NCI-H146 treated with DMSO at 0.1 percent for 48 hours (cell line): ENCODE measurements at regions not wholly inside any gene's neighbourhood (a gene's known extent, or its start where the extent isn't known, plus 50 kb on each side); places are given as distances from the start of the nearest gene placed in this dataset.

ENCODE experiments used
- DNase-seq: peaks from one replicate; lab custom pipeline; 2025; ENCODE audit not compliant: unreplicated experiment; lab: John Stamatoyannopoulos, UW

DNA sequence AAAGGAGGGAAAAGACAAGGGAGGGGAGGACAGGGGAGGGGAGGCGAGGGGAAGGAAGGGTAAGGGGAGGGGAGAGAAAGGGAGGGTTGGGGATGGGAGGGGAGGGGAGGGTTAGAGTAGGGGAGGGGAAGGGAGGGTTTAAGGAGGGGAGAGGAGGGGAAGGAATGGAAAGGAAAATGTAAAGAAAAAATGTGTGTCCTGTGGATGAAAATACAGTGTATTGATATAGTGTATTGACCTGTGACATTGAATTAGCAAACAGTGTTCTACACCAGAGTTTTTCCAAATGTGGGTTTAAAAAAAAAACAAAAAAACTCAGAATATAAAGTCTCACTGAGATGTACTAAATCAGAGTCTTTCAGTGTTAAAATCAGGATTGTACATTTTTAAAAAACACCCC is 1279.8 kb upstream of the ADGRL2 start:
- DNase-seq = no peak

DNA sequence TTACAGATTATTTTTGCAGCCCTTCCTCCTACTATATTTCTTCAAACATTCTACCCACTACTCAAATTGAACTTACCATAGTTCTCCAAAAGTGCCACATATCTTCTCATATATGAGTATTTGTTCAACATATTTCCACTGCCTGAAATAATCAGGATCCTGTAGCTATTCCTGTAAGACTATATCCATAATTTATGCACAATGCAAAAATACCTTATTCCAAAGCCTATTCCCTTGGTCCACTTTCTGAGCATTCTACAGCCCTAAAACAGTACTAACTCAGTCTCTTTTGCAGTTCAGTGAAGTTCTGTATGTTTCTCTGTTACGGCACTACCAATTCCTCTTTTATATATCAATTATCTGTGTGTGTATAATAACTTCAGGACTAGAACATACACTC is 1283.7 kb upstream of the ADGRL2 start:
- no peak for DNase-seq

DNA sequence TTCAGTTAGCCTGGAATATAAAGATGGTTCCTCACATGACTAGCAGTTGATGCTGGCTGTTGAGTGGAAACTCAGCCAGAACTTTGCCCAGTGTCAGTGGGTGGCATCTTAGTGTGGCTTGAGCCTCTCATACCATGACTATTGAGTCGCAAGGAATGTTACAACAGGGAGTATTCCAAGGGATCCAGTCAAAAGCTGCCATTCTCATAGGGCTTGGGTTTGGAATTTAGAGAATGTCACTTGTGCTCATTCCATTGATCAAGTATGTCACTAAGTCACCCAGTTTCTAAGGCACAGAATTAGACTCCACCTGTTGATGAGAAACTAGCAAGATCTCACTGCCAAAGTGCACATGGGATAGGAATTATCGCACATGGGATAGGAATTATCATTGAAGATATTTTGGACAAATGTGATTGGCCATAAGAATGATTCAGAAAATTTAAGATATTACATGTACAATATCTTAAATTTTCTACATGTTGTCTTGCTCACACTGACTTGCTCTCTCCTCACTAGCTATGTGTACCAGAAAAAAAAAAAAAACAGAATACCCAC is 1290.7 kb upstream of the ADGRL2 start:
- no peak for DNase-seq

DNA sequence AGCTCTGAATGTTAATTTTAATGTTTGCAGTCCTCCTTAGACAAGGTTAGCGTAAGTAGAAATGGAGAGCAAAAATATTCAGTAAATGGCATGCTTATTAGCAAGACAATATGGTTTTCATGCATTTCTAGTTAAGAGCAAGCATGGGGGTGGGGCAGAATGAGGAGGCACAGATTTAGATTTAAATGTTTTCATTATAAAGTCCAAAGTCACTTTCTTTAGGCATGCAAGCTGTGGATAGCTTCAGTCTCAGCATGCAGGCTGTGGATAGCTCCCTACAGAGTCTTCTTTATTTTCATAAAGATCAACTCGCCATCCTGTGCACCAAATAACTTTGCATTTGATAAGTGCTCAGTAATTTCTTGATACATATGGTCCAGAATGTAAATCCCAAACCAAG is 1294.5 kb upstream of the ADGRL2 start:
- no peak for DNase-seq

DNA sequence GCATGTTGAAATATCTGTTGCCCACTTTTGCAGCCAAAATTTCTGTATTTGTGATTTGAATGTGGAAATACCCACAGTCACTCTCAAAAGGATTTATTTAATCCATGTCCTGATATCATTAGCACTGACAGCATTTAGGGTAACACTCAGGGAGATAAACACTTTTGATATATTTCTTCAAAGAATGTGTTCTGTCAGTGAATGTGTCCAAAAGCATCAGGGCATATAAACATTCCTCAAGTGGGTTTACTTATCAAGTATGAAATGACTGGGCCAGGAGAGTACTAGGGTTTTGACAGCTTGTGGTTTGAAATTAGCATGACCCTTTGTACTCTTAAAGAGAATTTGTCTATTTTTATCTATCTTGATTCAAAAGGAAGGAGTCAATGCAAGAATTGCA is 1302.1 kb upstream of the ADGRL2 start:
- no peak for DNase-seq

DNA sequence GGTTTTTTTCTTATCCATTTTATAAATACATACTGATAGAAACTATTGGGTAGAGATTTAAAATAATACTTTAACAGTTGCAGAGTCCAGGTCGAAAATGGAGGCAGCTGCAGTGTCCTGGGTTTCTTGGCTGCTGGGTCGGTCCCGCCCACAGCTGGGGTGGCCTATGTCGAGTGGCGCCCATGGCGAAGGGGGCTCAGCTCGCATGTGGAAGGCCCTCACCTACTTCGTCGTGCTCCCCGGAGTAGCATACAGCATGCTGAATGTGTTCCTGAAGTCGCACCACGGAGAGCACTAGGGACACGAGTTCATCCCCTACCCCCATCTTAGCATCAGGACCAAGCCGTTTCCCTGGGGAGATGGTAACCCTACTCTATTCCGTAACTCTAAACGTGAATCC is 1304.9 kb upstream of the ADGRL2 start:
- DNase-seq = no peak

DNA sequence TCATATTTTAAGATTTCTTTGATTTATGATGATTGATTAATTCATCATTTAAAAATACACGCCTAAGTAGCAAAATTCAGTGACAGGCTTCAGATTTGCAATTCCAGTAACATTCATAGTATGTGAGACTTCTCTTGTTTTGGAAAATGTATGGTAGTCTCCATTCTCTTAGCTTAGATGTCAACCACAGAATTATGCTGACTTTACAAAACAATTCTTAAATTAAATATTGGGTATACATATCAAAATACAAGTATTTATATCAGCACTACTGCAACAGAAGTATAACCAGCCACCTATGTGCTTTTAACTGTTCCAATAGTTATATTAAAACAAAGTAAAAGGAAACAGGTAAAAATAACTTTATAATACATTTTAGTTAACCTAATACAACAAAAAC is 1328.6 kb upstream of the ADGRL2 start:
- no peak for DNase-seq

DNA sequence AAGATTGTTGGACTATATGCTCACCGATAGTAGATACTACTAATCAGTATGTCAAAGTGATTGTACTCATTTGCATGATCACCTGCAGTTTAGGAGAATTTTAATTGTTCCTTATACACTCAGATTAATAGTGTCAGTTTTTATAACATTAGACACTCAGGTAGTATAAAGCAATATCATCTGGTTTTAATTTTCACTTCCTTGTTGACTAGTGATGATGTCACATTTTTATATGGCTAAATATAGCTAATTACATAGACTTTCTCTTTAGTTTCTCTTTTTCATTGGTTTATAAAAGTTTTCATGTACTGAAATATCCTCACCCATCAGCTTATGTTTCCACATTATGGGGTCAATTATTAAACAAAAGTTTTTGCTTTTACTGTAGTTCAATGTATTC is 1332.4 kb upstream of the ADGRL2 start:
- DNase-seq = no peak

DNA sequence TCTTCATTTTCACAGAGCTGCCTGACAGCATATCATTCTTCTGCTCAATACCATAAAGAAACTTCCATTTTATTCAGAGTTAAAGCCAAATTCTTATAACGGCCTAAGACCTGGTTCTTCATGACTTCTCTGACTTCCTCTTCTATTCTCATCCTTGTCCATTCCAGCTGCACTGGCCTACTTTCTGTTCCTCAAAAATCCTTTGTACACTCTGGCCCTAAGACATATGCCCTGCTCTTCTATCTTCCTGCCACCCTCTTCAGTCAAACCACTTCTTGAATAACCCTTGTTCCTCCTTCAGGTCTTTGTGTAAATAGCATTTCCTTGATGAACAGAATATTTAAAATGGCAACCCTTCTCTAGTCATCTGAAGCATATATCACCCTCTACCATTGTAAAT is 1338.7 kb upstream of the ADGRL2 start:
- no peak for DNase-seq

DNA sequence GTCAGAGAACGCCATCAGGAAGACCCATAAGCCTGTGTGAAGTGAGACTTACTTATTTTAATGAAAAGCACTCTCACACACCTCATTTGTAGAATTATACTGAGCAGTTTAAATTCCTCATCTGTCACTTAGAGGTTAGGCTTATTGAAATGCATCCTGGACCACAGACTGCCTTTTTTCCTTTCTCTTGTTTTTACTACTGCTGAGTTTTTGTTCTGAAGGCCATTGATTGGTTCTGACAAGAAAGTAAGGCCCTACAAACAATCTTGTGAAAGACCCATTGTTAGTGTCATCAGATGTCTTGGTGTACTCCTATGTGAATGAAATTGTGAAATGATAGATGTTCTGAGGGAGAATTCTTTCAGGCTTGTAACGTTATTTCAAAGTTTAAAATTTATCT is 1343.3 kb upstream of the ADGRL2 start:
- DNase-seq = no peak

DNA sequence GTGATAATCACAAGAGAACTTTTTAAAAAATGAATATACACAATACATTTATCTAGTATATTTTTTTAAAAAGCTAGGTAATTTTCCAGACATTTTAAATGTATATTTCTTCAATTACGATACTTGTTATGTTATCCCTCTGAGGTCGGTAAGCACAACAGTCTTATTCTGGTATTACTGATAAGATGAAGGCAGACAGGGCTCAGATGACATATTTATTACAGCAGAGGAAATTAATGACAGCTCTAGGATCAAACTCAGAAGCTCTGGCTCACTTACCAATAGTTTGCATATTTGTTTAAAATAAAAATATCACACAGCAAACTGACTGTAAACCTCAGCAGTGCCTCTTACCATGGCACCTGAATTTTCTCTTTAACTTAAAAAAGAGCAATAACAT is 1347.0 kb upstream of the ADGRL2 start:
- no peak for DNase-seq

DNA sequence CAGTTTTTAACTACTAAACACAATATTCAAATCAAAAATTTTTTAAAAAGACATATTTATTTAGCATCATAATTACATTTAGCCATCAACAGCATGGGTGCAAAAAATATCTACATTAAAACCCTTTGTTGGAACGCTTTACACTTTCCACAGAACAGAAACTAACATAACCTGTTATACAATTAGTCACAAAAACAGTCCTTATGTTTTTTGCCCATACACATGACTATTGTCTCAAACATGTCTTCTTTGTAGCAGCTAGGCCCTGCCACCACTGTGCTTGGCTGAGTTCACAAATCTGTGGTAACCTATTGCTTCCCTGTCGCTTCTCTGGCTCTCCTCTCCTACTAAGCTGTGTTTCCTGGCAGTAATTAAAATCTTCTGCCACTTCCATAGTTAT is 1350.0 kb upstream of the ADGRL2 start:
- no peak for DNase-seq

DNA sequence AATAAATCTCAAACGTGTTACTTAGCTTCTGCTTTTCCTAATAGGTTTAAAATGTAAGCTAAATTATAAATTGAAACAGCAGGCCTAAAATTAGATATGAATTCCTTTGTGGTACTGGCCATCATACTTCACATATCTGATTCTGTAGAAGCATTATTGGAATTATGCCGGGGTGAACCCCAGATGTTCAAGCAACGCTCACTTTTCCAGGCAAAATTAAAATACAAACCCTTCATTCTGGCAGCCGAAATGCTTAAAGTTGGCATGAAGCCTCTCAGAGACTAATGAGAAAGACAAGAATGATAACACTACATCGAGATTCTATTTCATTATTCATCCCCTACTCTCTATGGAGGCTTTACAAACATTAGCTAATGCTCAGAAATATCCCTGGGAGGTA is 1352.7 kb upstream of the ADGRL2 start:
- DNase-seq = no peak

DNA sequence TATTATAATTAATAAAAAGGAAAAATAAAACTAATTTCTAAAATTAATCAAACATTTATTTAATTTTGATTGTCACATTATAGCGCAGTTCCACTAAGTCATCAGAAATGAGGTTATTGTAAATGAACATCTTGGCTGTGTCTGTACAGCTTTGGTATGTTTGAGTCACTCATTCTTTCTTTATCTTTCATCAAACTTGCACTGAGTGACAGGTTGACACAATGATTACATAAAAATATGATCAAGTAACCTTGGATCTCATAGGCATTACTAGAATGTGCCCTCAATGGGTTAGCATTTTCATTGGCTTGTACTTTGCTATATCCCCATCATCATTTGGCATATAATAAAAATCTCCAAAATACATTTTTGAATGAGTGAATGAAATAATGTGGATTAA is 1353.2 kb upstream of the ADGRL2 start:
- no peak for DNase-seq

DNA sequence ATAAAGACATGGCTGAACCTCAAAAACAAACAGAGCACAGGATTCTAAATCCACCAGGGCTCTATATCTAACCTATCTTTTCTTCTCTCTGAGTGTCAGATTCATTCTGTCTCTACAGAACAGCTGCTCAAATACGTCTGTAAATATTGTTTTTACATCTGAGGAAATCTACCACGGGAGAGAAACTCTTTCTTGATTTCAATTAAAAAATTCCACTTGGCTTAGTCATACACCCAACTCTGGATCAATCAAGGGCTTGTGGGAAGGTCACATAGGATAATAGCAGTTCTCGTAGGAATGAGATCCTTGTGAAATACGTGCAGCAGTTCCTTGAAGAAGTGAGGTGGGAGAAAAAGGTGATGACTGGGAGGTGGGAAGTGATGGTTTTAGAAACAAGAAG is 1355.7 kb upstream of the ADGRL2 start:
- DNase-seq = no peak

DNA sequence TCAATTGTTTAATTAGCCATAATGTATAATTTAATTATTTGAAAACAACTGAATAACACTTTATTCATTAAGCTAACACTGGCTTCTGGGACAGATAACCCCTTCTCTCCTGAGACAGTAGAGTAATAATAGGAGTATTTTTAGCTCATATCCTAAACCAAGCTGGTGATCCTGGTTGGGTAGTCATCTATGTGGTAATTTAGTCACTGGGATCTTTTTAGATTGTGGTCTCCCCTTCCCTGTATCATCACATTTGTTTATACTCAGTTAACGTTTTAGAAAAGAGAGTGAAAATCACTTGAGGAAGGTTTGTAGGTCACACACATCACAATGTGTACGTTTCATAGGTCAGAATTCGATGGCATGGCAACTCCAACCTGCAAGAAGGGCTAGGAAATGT is 1356.6 kb upstream of the ADGRL2 start:
- DNase-seq = no peak

DNA sequence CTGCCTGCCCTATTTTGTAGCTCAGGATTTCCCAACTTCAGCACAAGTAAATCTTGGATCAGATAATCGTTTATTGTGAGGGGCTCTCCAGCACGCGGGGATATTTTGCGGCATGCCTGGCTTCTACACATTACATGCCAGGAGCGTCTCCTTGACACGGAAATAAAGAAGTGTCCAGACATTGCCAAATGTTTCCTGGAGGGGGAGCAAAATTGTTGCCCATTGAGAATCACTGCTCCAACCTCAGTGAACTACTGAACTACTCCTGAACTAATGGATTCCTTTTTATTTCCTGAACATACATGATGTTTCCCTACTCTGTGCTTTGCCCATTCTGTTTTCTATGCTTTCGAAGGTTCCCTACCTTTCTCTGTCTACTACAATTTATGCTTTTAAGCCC is 1359.1 kb upstream of the ADGRL2 start:
- DNase-seq = no peak

DNA sequence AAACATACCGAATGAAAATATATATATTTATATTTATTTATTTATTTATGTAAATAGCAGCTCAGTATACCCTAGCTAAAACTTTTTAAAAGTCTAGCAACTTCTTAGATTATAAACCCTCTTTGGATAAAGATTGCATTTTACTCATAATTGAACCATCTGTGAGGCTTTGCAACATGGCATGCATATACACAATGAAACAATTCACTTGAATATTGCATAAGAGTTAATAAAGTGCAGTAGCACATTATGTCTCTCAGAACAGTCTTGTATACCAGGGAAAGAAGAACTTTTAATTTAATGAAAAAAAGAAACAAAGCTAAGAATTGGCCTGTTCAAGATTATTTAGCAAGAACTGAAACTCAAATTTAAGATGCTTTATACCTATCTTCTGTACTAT is 1363.9 kb upstream of the ADGRL2 start:
- no peak for DNase-seq

DNA sequence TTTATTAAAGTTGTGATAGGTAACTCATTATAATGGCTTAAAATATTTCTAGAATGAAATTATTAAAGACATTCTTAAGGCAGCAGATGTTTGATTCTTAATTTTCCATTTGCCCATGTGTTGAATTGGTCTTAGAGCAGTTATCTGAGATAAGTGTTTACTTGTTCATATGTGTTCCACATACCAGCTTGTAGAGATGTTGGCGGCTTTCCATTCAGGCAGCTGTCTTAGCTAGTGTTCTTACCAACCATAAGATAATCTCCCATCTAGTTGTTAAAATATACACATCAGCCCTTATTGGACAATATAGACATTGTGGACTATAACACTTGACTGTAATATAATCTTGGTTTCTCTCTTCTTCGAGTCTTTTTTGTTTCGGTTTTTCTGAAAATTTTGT is 1372.9 kb upstream of the ADGRL2 start:
- no peak for DNase-seq

DNA sequence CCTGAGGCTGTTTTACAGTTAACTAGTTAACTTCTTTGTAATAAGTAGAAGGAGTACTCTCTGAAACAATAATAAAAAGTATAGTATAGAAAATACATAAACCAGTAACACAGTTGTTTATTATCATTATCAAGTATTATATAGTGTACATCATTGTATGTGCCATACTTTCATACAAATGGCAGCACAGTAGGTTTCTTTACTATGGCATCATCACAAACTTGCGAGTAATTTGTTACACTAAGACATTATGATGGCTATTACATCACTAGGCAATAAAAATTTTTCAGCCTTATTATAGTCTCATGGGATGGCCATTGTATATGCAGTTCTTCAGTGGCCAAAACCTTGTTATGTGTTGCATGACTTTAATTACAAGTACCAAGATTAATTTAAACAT is 1376.5 kb upstream of the ADGRL2 start:
- no peak for DNase-seq

DNA sequence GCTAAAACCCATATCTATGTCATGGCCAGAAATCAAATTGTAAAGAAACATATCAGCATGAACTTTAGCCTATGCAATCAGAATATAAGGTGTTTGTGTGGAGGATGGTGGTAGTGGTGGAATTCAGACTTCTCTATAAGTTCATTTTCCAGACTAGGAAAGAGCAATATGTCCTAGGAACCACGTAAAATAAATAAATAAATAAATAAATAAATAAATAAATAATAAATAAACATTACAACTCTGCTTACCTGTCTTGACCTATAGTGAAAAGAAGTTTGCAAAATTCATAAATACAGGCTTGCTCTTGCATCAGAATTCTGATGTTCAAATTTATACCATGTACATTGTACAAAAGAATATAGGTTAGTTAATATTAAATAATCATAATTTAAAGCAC is 1382.6 kb upstream of the ADGRL2 start:
- no peak for DNase-seq

DNA sequence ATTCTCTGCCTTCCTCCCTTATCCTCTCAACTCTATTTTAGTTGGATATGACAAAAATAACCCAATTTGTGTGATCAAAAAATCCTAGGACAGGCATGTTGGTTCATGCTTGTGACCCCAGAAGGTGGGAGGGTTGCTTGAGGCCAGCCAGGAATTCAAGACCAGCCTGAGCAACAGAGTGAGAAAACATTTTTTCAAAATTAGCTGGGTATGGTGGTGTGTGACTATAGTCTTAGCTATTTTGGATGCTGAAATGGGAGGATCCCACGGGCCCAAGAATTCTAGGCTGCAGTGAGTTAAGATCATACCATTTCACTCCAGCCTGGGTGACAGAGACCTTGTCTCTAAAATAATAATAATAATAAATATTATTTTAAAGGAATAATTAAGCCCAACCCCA is 1383.1 kb upstream of the ADGRL2 start:
- no peak for DNase-seq

DNA sequence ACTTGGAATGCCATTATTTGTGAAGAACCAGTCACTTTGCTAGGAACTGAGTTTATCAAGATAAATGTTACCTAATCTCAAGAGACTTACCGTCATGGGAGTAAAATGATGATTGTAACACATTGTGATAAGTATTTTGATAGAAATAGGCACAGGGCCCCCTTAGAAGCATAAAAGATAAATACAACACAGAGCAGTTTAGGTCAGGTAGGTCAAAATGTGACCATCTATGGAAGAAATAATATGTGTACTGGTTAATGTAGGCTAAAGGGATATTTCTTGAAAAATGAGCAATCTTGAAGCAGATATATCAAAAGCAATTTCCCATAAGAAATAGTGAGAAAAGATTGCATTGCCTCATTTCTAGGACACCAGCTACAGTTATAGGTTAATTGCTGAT is 1386.8 kb upstream of the ADGRL2 start:
- DNase-seq = no peak

DNA sequence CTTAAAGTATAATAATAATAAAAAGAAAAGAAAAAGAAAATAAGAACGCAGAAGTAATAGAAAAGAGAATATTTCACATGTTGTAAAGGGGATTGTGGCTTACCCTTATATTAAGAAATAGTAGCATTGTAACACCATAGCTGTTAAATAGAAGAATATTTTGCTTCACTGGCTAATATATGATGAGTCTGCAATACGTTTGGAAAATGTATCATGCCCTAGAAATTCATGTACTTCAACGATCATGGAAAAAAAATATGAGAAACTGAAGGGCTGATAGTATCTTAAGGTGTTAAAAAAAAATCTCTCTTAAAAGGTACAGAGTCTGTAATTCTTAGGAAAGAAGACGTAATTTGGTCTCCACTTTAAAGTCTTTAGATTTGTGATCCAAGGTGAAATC is 1390.5 kb upstream of the ADGRL2 start:
- no peak for DNase-seq
